ENCODE measurements at regions not wholly inside any gene's neighbourhood (a gene's known extent, or its start where the extent isn't known, plus 50 kb on each side); places are given as distances from the start of the nearest gene placed in this dataset.

GRCh38 chr17:413706-414380 lies 61.2 kb upstream of the RPH3AL start:
- no peak for DNase-seq (ENCODE audit: extremely low read depth in 1 of 2, low read depth in 1 of 2)

GRCh38 chr17:413016-413350 lies 60.4 kb upstream of the RPH3AL start:
- no peak for DNase-seq (ENCODE audit: extremely low read depth in 1 of 2, low read depth in 1 of 2)

GRCh38 chr17:412211-413015 lies 59.8 kb upstream of the RPH3AL start:
- DNase-seq (ENCODE audit: extremely low read depth in 1 of 2, low read depth in 1 of 2), result no peak

DNA sequence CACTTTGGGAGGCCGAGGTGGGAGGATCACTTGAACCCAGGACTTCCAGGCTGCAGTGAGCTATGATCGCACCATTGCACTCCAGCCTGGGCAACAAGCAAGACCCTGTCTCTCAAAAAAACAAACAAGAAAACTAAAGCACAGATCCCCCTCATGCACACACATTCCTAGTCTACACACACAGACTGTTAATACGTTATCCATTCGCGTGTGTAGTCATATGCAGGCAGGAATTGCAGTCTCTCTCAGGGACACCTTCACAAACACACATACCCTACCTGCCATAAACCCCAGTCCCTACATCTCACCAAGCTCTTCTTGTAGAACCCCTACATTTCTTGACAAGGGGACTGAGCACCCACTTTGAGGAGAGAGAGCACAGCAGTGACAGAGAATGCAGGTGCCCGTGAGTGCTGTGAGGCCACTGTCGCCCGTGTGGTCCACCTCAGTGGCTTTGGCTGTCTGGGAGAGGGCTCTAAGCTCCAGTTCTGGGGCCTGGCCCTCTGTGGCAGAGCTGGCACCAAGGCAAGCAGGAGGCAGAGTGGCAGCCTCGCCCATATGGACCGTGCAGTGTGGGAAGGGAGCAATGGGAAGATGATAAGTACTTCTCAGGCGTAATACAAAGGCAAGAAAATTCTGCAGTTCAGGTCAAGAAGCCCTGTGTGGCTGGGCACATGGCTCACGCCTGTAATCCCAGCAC lies 59.0 kb upstream of the RPH3AL start:
- no peak for DNase-seq (ENCODE audit: extremely low read depth in 1 of 2, low read depth in 1 of 2)

DNA sequence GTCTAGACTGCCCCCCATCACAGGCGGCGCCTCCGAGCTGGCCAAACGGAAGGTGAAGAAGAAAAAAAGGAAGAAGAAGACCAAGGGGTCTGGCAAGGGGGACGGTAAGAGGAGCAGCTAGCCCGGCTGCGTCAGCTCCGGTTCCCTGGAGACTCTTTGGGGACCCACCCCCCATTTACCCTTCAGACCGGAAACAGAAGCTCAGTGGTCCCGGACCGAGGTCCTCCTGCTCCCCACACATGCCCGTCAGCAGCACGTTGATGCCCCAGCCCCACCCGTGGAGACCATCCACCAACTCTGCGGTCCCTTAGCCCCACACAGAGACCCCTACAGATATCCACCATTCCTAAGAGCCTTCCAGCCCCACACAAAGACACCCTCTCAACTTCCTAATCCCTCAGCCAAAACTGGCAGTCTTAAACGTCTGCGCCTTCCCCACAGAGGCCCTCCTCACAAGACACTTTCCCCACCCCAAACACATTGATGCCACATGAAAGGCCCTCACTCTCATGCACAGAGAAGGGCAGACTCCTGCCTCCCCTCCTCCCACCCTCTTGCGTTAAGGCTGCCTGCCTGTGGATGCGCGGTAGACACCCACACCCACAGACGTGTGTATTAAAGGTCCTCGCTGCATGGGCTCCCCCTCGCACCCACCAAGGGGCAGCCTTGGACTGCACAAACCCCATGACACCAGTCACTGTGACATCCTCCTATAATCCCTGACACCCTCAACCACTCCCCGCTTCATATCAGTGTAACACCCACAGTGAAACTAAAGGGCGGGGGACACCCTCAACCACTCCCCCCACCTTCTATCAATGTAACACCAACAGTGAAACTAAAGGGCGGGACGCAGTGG lies 58.2 kb upstream of the RPH3AL start:
- DNase-seq (ENCODE audit: extremely low read depth in 1 of 2, low read depth in 1 of 2), result peak in 1 of 2 donors; percentile 57

DNA sequence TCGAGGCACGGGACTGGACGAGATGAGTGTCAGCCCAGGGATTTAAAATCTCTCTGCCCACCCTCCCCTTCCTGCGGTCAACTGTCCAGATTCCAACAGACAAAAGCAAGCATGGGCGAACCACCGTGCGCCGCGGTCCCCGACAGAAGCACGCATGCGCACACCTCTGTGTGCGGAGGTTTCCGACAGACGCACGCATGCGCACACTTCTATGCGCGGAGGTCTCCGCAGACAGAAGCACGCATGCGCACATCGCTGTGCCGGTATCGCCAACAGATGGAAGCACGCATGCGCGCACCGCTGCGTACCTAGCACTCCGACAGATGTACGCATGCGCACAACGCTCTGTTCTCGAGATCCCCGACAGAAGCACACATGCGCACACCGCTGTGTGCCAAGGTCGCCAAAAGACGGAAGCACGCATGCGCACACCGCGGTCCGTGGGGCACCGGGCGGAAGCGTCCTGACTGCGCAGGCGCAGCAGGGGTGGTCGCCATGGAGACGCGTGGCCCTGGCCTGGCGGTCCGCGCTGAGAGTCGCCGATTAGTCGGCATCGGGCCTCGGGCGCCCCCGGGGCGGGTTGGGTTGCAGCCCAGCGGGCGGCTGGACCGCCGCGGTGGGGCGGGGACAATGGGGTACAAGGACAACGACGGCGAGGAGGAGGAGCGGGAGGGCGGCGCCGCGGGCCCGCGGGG lies 57.4 kb upstream of the RPH3AL start:
- peak; percentile 98 to 99 for DNase-seq (ENCODE audit: extremely low read depth in 1 of 2, low read depth in 1 of 2)

DNA sequence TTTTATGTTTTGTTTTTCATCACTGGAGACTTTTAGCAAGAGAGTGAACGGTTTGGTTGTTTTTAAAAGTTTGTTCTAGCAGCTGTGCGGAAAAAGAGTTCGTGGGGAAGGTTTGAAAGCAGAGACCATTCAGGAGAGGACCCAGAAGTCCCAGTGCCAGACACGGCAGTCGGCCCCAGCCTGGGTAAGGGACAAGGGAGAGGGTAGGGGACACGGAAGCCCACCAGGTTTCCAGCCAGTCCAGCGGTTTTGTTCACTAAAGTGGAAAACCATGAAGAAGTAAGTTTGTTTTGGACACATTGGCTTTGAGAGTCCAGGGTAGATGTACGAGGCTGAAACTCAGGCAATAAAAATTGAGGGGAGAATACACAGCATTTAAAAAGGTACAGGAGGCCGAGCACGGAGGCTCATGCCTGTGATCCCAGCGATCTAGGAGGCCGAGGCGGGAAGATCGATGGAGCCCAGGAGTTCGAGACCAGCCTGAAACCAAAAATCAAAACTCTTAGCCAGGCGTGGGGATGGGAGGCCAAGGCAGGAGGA lies 56.8 kb upstream of the RPH3AL start:
- DNase-seq (ENCODE audit: extremely low read depth in 1 of 2, low read depth in 1 of 2), result no peak

GRCh38 chr17:404703-405102 lies 52.1 kb upstream of the RPH3AL start:
- DNase-seq (ENCODE audit: extremely low read depth in 1 of 2, low read depth in 1 of 2), result no peak
